PC-9 (cell line): ENCODE measurements at regions not wholly inside any gene's neighbourhood (a gene's known extent, or its start where the extent isn't known, plus 50 kb on each side); places are given as distances from the start of the nearest gene placed in this dataset.

Experiments
- EZH2 ChIP-seq: fragments of 200-600 bp; sonication (generic); IDR thresholded peaks from 2 replicates; pipeline ENCODE4 v1.8.0; 2017; ENCODE audit warnings: antibody characterized with exemption, low read depth
- TF ChIP-seq, protein P1 (sequence below): fragments of 200-600 bp; sonication (generic); conservative IDR thresholded peaks from 2 replicates; pipeline ENCODE4 v1.6.1; 2017; ENCODE audit warnings: mixed run types, antibody characterized with exemption, mild to moderate bottlenecking, moderate library complexity

DNA sequence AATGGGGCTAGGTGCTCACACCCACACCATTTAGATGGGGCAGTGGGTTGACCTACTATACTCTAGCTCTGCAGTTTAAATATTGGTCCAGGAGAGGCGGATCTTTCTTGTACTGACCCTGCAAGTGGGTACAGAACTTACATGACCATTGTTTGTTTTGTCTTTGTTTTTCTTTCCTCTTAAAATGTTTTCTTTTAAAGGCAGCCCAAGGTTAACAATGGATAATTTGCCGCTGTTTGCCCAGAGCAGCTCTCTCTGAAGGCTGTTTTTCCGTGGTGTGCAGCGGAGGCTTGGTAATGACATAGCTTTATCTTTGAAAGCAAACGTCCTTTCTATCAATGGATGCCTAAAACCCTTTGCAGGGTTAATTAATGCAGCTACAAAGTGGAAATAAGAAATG, 133.3 kb upstream of the MEX3C start:
- TF ChIP-seq, protein P1, sequence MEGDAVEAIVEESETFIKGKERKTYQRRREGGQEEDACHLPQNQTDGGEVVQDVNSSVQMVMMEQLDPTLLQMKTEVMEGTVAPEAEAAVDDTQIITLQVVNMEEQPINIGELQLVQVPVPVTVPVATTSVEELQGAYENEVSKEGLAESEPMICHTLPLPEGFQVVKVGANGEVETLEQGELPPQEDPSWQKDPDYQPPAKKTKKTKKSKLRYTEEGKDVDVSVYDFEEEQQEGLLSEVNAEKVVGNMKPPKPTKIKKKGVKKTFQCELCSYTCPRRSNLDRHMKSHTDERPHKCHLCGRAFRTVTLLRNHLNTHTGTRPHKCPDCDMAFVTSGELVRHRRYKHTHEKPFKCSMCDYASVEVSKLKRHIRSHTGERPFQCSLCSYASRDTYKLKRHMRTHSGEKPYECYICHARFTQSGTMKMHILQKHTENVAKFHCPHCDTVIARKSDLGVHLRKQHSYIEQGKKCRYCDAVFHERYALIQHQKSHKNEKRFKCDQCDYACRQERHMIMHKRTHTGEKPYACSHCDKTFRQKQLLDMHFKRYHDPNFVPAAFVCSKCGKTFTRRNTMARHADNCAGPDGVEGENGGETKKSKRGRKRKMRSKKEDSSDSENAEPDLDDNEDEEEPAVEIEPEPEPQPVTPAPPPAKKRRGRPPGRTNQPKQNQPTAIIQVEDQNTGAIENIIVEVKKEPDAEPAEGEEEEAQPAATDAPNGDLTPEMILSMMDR = no peak
- no peak for TF ChIP-seq EZH2
